Large intestine (tissue), 3 donors: ENCODE measurements at regions not wholly inside any gene's neighbourhood (a gene's known extent, or its start where the extent isn't known, plus 50 kb on each side); places are given as distances from the start of the nearest gene placed in this dataset.

Experiments
- DNase-seq, 2 donors: peaks; one replicate each; pipeline versions ENCODE4 v3.0.0 to v3.0.0-alpha.2; 2013
- H3K27ac ChIP-seq: one replicate; pipeline ENCODE4 v1.5.1; 2013; ENCODE audit warnings: low read length
- H3K27me3 ChIP-seq: 2 replicates; pipeline ENCODE4 v1.6.1; 2013; ENCODE audit warnings: low read length; ENCODE audit not compliant: control insufficient read depth, insufficient read depth
- H3K36me3 ChIP-seq: 2 replicates; pipeline ENCODE4 v1.6.1; 2013; ENCODE audit warnings: low read length; ENCODE audit not compliant: control insufficient read depth, insufficient read depth
- H3K4me1 ChIP-seq: one replicate; pipeline ENCODE4 v1.6.1; 2013; ENCODE audit warnings: low read length; ENCODE audit not compliant: control insufficient read depth, insufficient read depth
- H3K4me3 ChIP-seq: one replicate; pipeline ENCODE4 v1.5.1; 2013; ENCODE audit warnings: low read length
- H3K9me3 ChIP-seq: one replicate; pipeline ENCODE4 v1.6.1; 2013; ENCODE audit warnings: mild to moderate bottlenecking, low read depth, low read length, moderate library complexity; ENCODE audit not compliant: control insufficient read depth
- WGBS: methylation state at CpG from one replicate; pipeline ENCODE4 v1.1.5; 2013; ENCODE audit warnings: low lambda C conversion rate; ENCODE audit not compliant: insufficient coverage; 5-methylcytosine and 5-hydroxymethylcytosine counted together

- DNase-seq = no peak
- Histone ChIP-seq H3K27me3 (no peaks in the 10 kb centered on the region), H3K9me3 (no peaks in the 10 kb centered on the region), H3K36me3 (no peaks in the 10 kb centered on the region), H3K27ac (no peak overlapping the region), H3K4me3 (no peak overlapping the region), H3K4me1 (no peaks in the 10 kb centered on the region)
- whole genome bisulfite sequencing = no CpG with 5 or more reads among the region's 2 CpGs
Observed at GRCh38 chr12:75674393-75674792, 163.0 kb upstream of the KRR1 start.

GRCh38 chr12:75672200-75672599, 160.8 kb upstream of the KRR1 start:
- H3K27ac ChIP-seq = no peak overlapping the region
- H3K4me3 ChIP-seq = no peak overlapping the region

GRCh38 chr12:75670216-75670615, 158.8 kb upstream of the KRR1 start:
- DNase-seq = no peak
- no peaks in the 10 kb centered on the region for H3K27me3 ChIP-seq
- no peaks in the 10 kb centered on the region for H3K36me3 ChIP-seq
- H3K4me3 ChIP-seq = no peak overlapping the region
- WGBS = no CpG with 5 or more reads among the region's 5 CpGs
- H3K9me3 ChIP-seq = no peaks in the 10 kb centered on the region
- peaks cover 3% of the 10 kb centered on the region for H3K4me1 ChIP-seq
- H3K27ac ChIP-seq = no peak overlapping the region

More at GRCh38 chr12:75672200-75672599, 160.8 kb upstream of the KRR1 start:
- H3K4me1 ChIP-seq = no peaks in the 10 kb centered on the region
- H3K36me3 ChIP-seq = no peaks in the 10 kb centered on the region
- H3K27me3 ChIP-seq = no peaks in the 10 kb centered on the region
- no peak for DNase-seq
- no peaks in the 10 kb centered on the region for H3K9me3 ChIP-seq

GRCh38 chr12:75666939-75667334, 155.5 kb upstream of the KRR1 start:
- Histone ChIP-seq H3K9me3 (no peaks in the 10 kb centered on the region), H3K36me3 (no peaks in the 10 kb centered on the region), H3K27me3 (no peaks in the 10 kb centered on the region), H3K4me1 (peaks cover 3% of the 10 kb centered on the region), H3K27ac (no peak overlapping the region), H3K4me3 (no peak overlapping the region)
- DNase-seq = peak in 1 of 2 donors; percentile 58
- no CpG with 5 or more reads among the region's 2 CpGs for WGBS

- WGBS = 20% methylated on average over 1 of the region's 5 CpGs
- Histone ChIP-seq H3K4me3 (no peak overlapping the region), H3K36me3 (no peaks in the 10 kb centered on the region), H3K27ac (no peak overlapping the region), H3K4me1 (peaks cover 3% of the 10 kb centered on the region), H3K27me3 (no peaks in the 10 kb centered on the region), H3K9me3 (no peaks in the 10 kb centered on the region)
- peak; percentile 31 to 83 for DNase-seq
Observed at GRCh38 chr12:75666126-75666938, 154.9 kb upstream of the KRR1 start.

- WGBS = 100% methylated on average over 1 of the region's 2 CpGs
- Histone ChIP-seq H3K9me3 (no peaks in the 10 kb centered on the region), H3K36me3 (no peaks in the 10 kb centered on the region), H3K4me3 (no peak overlapping the region), H3K4me1 (peaks cover 3% of the 10 kb centered on the region), H3K27ac (no peak overlapping the region), H3K27me3 (no peaks in the 10 kb centered on the region)
- DNase-seq = no peak
Observed at GRCh38 chr12:75665216-75665615, 153.8 kb upstream of the KRR1 start.

- WGBS = no CpG with 5 or more reads among the region's 2 CpGs
- H3K36me3 ChIP-seq = no peaks in the 10 kb centered on the region
- no peak for DNase-seq
- no peaks in the 10 kb centered on the region for H3K9me3 ChIP-seq
- no peaks in the 10 kb centered on the region for H3K27me3 ChIP-seq
- H3K4me1 ChIP-seq = peaks cover 3% of the 10 kb centered on the region
- no peak overlapping the region for H3K4me3 ChIP-seq
- H3K27ac ChIP-seq = no peak overlapping the region
Observed at GRCh38 chr12:75662511-75663159, 151.2 kb upstream of the KRR1 start.

- Histone ChIP-seq H3K9me3 (no peaks in the 10 kb centered on the region), H3K27ac (no peak overlapping the region), H3K36me3 (no peaks in the 10 kb centered on the region), H3K27me3 (no peaks in the 10 kb centered on the region), H3K4me3 (no peak overlapping the region), H3K4me1 (peaks cover 3% of the 10 kb centered on the region)
- no peak for DNase-seq
- no CpG with 5 or more reads among the region's 1 CpG for whole genome bisulfite sequencing
Observed at GRCh38 chr12:75661908-75662307, 150.5 kb upstream of the KRR1 start.

- DNase-seq = no peak
- Histone ChIP-seq H3K27ac (no peak overlapping the region), H3K36me3 (no peaks in the 10 kb centered on the region), H3K27me3 (no peaks in the 10 kb centered on the region), H3K9me3 (no peaks in the 10 kb centered on the region), H3K4me1 (no peaks in the 10 kb centered on the region), H3K4me3 (no peak overlapping the region)
- WGBS = 94% methylated on average over 2 of the region's 3 CpGs
Observed at GRCh38 chr12:75660805-75661404, 149.5 kb upstream of the KRR1 start.

- no peaks in the 10 kb centered on the region for H3K27me3 ChIP-seq
- no peak overlapping the region for H3K27ac ChIP-seq
- no peaks in the 10 kb centered on the region for H3K9me3 ChIP-seq
- no peak overlapping the region for H3K4me3 ChIP-seq
- H3K4me1 ChIP-seq = no peaks in the 10 kb centered on the region
- no peaks in the 10 kb centered on the region for H3K36me3 ChIP-seq
- WGBS = 100% methylated on average over 1 of the region's 4 CpGs
- no peak for DNase-seq
Observed at GRCh38 chr12:75660107-75660530, 148.7 kb upstream of the KRR1 start.
